GM12892 (cell line): ENCODE measurements at regions not wholly inside any gene's neighbourhood (a gene's known extent, or its start where the extent isn't known, plus 50 kb on each side); places are given as distances from the start of the nearest gene placed in this dataset.

Source experiments
- POLR2A ChIP-seq: IDR thresholded peaks from 2 replicates; pipeline ENCODE4 v1.6.1; 2011; ENCODE audit warnings: low read depth, low read length, control low read depth
- POLR2AphosphoS5 ChIP-seq: IDR thresholded peaks from 2 replicates; pipeline ENCODE4 v1.6.1; 2011; ENCODE audit warnings: low read depth, low read length, control low read depth

- TF ChIP-seq POLR2AphosphoS5: no peak
- no peak for TF ChIP-seq POLR2A
Measured at GRCh38 chr1:10940838-10941237, 71.6 kb upstream of the TARDBP start.
